ENCODE measurements at regions not wholly inside any gene's neighbourhood (a gene's known extent, or its start where the extent isn't known, plus 50 kb on each side); places are given as distances from the start of the nearest gene placed in this dataset.

DNA sequence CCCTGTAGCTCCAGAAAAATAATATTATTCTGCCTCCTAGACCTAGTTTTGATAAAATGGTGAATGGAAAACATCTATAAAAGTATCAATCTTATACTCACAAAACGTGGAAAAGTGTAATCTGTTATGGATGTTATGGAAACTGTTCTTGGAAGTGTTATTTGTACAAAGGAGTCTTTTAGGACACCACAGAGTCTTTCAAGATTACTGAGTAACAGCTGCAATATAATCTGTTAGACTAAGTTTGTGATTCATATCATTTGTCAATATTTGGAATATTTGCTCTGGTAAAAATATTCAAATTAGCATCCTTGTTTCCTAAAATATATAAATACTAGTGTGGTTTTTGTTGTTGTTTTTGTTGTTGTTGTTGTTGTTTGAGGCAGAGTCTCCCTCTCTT is 87.9 kb downstream of the RAD51AP2 start:
- DNase-seq (ENCODE audit: low read depth, low spot score) = no peak
- TF ChIP-seq, protein P1, sequence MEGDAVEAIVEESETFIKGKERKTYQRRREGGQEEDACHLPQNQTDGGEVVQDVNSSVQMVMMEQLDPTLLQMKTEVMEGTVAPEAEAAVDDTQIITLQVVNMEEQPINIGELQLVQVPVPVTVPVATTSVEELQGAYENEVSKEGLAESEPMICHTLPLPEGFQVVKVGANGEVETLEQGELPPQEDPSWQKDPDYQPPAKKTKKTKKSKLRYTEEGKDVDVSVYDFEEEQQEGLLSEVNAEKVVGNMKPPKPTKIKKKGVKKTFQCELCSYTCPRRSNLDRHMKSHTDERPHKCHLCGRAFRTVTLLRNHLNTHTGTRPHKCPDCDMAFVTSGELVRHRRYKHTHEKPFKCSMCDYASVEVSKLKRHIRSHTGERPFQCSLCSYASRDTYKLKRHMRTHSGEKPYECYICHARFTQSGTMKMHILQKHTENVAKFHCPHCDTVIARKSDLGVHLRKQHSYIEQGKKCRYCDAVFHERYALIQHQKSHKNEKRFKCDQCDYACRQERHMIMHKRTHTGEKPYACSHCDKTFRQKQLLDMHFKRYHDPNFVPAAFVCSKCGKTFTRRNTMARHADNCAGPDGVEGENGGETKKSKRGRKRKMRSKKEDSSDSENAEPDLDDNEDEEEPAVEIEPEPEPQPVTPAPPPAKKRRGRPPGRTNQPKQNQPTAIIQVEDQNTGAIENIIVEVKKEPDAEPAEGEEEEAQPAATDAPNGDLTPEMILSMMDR (IDR thresholded peaks at IDR 0.05; ENCODE audit: insufficient read depth, low read length, missing control alignments) = no peak
- POLR2A ChIA-PET = no interaction called here
- CTCF ChIA-PET = no interaction called here
- H3K4me3 ChIP-seq (ENCODE audit: low read depth, low read length) = no peak overlapping the region

DNA sequence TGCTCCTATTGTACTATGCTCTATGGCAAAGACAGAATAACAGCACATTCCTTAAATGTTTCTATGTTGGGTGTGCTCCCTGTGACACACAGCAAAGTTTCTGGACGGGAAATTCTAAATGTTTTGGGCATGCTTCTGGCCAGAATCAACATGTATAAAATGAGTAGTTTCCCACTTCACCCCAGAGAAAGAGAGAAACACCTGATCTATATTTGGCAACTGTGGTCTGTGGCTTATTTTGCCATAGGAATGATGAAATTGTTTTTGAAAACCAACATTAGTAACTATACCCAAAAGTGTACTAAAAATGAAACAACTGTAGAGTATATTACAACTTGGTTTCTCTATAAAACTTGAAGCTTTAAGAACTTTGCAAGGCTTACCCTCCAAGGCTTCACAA is 89.1 kb downstream of the RAD51AP2 start:
- POLR2A ChIA-PET = no interaction called here
- CTCF ChIA-PET = no interaction called here
- no peak overlapping the region for H3K4me3 ChIP-seq (ENCODE audit: low read depth, low read length)

DNA sequence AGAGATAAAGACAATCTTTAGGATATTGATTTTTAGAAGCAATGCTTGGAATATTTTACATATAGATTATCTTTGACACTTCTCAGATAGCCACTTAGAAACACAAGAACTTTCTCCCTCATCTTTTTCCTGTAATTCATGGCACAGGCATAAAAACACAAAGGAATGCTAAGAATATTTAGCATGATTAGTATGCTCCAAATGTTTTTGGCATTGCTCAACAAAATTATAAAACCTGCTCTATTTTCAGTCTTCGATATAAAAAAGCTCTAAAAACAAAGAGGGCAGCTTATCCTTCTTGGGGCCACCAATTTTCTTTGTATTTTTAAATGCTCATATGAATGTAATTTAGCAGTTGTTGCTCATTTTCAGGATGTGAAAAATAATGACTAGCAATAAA is 90.8 kb downstream of the RAD51AP2 start:
- POLR2A ChIA-PET = interaction anchor here (1.1 kb wide), 1 partner anchor 11 kb away, joined by 5 read pairs; no protein-coding TSS in a partner anchor
- CTCF ChIA-PET = no interaction called here

More for the DNA sequence above, 89.1 kb downstream of the RAD51AP2 start:
- DNase-seq (ENCODE audit: low read depth, low spot score) = no peak
- TF ChIP-seq, protein P1 (IDR thresholded peaks at IDR 0.05; ENCODE audit: insufficient read depth, low read length, missing control alignments) = no peak

DNA sequence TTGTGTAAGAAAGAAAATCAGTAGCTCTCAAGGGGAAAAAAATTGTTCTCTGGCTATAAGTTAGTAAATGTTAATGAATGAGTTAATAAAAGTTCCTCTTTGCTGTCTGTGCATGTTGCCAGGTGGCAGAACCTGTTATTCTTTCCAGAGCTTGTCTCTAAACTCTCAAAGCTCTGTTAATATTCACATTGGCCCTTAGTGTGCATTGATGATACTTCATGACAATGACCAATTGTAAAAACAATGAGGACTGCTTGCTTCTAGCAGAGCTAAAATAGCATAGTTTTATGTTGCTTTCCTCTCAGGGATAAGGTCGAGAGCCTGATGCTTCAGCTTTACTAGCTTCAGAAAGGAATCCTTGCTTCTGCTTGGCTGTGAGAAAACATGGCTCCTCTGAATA is 91.5 kb downstream of the RAD51AP2 start:
- TF ChIP-seq, protein P1 (IDR thresholded peaks at IDR 0.05; ENCODE audit: insufficient read depth, low read length, missing control alignments) = no peak
- ChIA-PET CTCF (interaction anchor here (1.7 kb wide), 1 partner anchor 117 kb away, joined by 3 read pairs; no protein-coding TSS in a partner anchor), POLR2A (interaction anchor here (1.1 kb wide), 1 partner anchor 10 kb away, joined by 5 read pairs; no protein-coding TSS in a partner anchor)
- no peak for DNase-seq (ENCODE audit: low read depth, low spot score)
- no peak overlapping the region for H3K4me3 ChIP-seq (ENCODE audit: low read depth, low read length)

More for the DNA sequence above, 90.8 kb downstream of the RAD51AP2 start:
- DNase-seq (ENCODE audit: low read depth, low spot score) = no peak
- TF ChIP-seq, protein P1 (IDR thresholded peaks at IDR 0.05; ENCODE audit: insufficient read depth, low read length, missing control alignments) = no peak
- no peak overlapping the region for H3K4me3 ChIP-seq (ENCODE audit: low read depth, low read length)

DNA sequence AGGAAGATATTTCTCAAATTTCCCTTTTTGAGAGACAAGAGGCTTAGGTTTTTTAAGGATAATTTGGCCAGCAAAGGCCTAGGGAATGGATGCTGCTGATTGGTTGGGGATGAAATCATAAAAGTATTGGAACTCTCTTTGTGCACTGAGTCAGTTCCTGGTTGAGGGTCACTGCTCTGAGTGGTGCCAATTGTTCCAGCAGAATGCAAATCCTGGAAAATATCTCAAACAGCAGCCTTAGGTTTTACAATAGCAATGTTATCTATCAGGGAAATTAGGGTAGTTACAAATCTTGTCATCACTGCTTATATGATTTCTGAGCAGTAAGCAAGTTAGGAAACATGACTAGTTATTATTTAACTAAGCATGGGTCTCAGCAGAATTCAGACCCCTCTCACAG is 96.2 kb downstream of the RAD51AP2 start:
- TF ChIP-seq, protein P1 (IDR thresholded peaks at IDR 0.05; ENCODE audit: insufficient read depth, low read length, missing control alignments) = no peak
- H3K4me3 ChIP-seq (ENCODE audit: low read depth, low read length) = no peak overlapping the region
- POLR2A ChIA-PET = no interaction called here
- DNase-seq (ENCODE audit: low read depth, low spot score) = no peak
- CTCF ChIA-PET = no interaction called here

DNA sequence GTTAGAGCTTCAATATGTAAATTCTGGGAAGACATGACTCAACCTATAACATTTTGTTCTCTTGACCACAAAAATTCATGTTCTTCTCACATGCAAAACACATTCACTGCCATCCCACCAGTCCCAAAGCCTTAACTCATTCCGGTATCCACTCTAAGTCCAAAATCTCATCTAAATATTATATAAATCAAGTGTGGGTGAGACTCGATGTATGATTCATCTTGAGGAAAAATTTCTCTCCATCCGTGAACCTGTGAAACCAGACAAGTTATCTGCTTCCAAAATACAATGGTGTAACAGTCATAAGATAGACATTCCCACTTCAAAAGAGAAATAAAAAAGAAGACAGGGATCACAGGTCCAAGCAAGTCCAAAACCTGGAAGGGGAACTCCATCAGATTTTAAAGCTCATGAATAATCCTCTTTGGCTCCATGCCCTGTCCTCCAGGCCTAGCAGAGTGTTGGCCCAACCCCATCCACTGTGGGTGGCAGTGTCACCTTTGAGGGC is 101.3 kb downstream of the RAD51AP2 start:
- peak; percentile 85 for DNase-seq (ENCODE audit: low read depth, low spot score)
- no peak overlapping the region for H3K4me3 ChIP-seq (ENCODE audit: low read depth, low read length)
- CTCF ChIA-PET = no interaction called here
- POLR2A ChIA-PET = interaction anchor here (1.0 to 1.4 kb wide), 3 partner anchors 10 to 43 kb away, joined by 3 to 5 read pairs (median 5); no protein-coding TSS in a partner anchor
- TF ChIP-seq, protein P1 (IDR thresholded peaks at IDR 0.05; ENCODE audit: insufficient read depth, low read length, missing control alignments) = no peak

All from AG04449 (cell line).